ENCODE measurements at regions not wholly inside any gene's neighbourhood (a gene's known extent, or its start where the extent isn't known, plus 50 kb on each side); places are given as distances from the start of the nearest gene placed in this dataset.

- TF ChIP-seq POLR2AphosphoS5 (IDR thresholded peaks at IDR 0.05; ENCODE audit: low read depth, low read length): no peak
- no peak for TF ChIP-seq CTCF (IDR thresholded peaks at IDR 0.05)
- no peak for TF ChIP-seq SIN3A (IDR thresholded peaks at IDR 0.05; ENCODE audit: borderline replicate concordance, insufficient read depth, low read depth, low read length)
Observed at GRCh38 chr9:26329974-26330373, 562.6 kb downstream of the CAAP1 start.
